ENCODE measurements at regions not wholly inside any gene's neighbourhood (a gene's known extent, or its start where the extent isn't known, plus 50 kb on each side); places are given as distances from the start of the nearest gene placed in this dataset.

DNA sequence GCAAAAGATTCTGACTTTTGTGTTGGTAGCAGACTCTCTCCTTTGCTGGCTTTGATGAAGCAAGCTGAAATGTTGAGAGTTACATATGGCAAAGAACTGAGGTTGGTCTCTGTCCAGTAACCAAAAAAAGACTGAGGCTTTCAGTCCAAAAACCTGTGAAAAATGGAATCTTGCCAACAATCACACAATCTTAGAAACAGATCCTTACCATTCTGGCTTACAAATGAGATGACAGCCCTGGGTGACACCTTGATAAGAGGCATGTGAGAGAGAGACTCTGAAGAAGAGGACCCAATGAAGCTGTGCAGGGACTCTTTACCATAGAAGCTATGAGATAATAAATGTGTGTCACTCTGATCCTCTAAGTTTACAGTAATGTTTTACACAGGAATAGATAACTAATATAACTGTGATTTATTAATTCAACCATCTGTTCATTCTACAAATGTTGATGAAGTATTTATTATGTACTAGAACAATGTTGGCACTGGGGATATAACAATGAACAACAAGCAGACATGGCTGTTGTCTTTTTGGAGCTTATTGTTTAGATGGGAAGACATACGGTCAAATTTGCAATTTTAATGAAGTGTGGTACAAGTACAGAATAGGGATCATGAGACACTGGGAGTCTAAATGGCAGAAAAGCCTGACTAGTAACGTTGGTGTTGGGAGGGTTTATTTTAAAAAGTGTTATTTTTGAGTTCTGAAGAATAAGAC lies 251.0 kb downstream of the OLFM3 start:
- no peak for DNase-seq (ENCODE audit: low read depth)
- TF ChIP-seq, protein P1, sequence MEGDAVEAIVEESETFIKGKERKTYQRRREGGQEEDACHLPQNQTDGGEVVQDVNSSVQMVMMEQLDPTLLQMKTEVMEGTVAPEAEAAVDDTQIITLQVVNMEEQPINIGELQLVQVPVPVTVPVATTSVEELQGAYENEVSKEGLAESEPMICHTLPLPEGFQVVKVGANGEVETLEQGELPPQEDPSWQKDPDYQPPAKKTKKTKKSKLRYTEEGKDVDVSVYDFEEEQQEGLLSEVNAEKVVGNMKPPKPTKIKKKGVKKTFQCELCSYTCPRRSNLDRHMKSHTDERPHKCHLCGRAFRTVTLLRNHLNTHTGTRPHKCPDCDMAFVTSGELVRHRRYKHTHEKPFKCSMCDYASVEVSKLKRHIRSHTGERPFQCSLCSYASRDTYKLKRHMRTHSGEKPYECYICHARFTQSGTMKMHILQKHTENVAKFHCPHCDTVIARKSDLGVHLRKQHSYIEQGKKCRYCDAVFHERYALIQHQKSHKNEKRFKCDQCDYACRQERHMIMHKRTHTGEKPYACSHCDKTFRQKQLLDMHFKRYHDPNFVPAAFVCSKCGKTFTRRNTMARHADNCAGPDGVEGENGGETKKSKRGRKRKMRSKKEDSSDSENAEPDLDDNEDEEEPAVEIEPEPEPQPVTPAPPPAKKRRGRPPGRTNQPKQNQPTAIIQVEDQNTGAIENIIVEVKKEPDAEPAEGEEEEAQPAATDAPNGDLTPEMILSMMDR (conservative IDR thresholded peaks at IDR 0.05; ENCODE audit: control insufficient read depth, insufficient read depth, low read depth, low read length), result no peak
- H3K4me3 ChIP-seq (ENCODE audit: control insufficient read depth, low read depth, low read length), result no peak overlapping the region

DNA sequence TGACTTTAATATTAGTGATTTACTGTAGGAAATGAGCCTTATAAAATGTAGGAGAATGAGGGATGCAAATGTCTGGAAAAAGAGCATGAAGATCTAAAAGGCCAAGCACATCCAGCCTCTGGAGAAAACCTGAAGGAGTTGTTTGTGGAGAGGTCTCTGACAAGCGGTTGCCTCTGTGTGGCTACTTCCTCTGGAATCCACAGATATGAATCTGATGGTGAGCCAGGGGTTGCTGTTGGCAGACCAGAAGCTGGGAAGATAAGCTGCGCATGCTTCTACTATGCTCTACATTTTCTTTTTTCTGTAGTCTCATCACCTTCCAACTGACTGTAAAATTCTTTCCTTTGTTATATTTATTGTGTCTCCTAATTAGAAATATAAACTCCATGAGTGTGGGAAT lies 248.6 kb downstream of the OLFM3 start:
- TF ChIP-seq, protein P1 (conservative IDR thresholded peaks at IDR 0.05; ENCODE audit: control insufficient read depth, insufficient read depth, low read depth, low read length), result no peak
- DNase-seq (ENCODE audit: low read depth), result no peak
- H3K4me3 ChIP-seq (ENCODE audit: control insufficient read depth, low read depth, low read length), result no peak overlapping the region
